ENCODE measurements at regions not wholly inside any gene's neighbourhood (a gene's known extent, or its start where the extent isn't known, plus 50 kb on each side); places are given as distances from the start of the nearest gene placed in this dataset.

- POLR2A ChIA-PET = no interaction called here
- H3K27me3 Mint-ChIP-seq = peaks cover 9% of the 10 kb centered on the region
- no peaks in the 10 kb centered on the region for H3K9me3 Mint-ChIP-seq
- CTCF ChIA-PET = no interaction called here
- no peak for DNase-seq
- H3K27ac Mint-ChIP-seq = no peak overlapping the region
- no peak overlapping the region for H3K4me3 Mint-ChIP-seq
- no peaks in the 10 kb centered on the region for H3K4me1 Mint-ChIP-seq
- no peaks in the 10 kb centered on the region for H3K36me3 Mint-ChIP-seq (ENCODE audit: low read depth)
These were observed 50.0 kb downstream of the PABIR2 start for GRCh38 chrX:134747006-134747405.

DNA sequence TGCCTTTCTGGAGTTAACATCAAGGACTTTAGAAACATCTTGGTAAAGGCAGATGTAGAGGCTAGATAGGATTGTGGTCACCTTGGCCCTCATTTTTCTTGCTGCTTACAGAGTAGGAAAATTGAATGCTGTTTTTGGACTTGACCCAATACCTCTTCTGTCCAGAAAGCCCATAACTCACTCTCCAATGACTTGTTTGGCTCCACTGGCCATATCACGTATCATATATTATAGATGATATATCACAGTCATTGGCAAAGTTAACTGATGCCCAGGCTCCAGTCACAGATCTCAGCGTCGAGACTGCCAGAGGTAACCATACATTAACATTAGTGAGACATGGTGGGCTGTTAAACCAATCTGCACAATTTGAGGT lies 50.6 kb downstream of the PABIR2 start:
- POLR2A ChIA-PET = no interaction called here
- Mint-ChIP-seq H3K36me3 (ENCODE audit: low read depth) (no peaks in the 10 kb centered on the region), H3K4me3 (no peak overlapping the region), H3K9me3 (no peaks in the 10 kb centered on the region), H3K27ac (no peak overlapping the region), H3K27me3 (peaks cover 6% of the 10 kb centered on the region), H3K4me1 (no peaks in the 10 kb centered on the region)
- CTCF ChIA-PET = no interaction called here
- no peak for DNase-seq

DNA sequence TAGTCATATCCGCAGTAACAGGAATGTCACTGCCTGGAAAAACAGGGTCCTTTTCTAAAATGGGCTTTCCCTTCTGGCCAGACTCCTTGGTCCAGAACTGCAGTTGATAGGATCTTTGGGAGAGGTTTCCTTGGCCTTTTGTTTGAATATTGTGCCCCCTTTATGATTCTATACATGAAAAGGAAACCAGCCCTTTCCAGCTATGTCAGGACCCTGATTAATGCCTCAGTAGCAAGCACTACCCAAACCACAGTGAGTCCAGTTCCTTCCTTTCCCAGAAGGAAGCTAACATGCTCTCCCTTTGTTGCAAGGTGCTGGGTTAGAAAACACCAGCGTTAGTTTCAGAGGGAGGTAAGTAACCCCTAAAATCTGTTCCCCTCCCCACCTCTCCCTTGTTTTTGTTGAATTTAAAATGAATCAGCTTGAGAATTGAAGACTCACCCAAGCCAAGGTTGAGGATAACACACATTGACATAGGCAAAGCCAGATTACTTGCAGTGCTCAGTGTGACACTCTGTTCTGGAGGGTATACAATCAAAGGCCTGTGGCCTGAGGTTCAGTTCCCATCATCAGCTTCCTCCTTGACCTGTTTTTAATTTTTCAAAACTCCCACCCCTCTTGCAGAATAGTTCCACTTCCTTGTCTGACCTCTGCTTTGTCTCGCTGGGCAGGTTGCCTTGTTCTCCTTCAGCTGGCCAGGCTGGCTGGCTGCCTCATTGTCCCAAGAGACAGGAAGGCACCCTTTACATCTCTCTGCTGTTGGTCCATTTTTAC lies 51.2 kb downstream of the PABIR2 start:
- POLR2A ChIA-PET = no interaction called here

GRCh38 chrX:134743091-134743490 lies 53.9 kb downstream of the PABIR2 start:
- Mint-ChIP-seq H3K36me3 (ENCODE audit: low read depth) (no peaks in the 10 kb centered on the region), H3K27me3 (no peaks in the 10 kb centered on the region), H3K9me3 (no peaks in the 10 kb centered on the region), H3K27ac (no peak overlapping the region), H3K4me1 (no peaks in the 10 kb centered on the region), H3K4me3 (no peak overlapping the region)
- ChIA-PET POLR2A (no interaction called here), CTCF (interaction anchor here (0.6 kb wide), 1 partner anchor 212 kb away, joined by 3 read pairs; no protein-coding TSS in a partner anchor)
- DNase-seq = no peak

More for the DNA sequence above, 51.2 kb downstream of the PABIR2 start:
- H3K36me3 Mint-ChIP-seq (ENCODE audit: low read depth) = no peaks in the 10 kb centered on the region
- H3K4me1 Mint-ChIP-seq = no peaks in the 10 kb centered on the region
- no peaks in the 10 kb centered on the region for H3K9me3 Mint-ChIP-seq
- CTCF ChIA-PET = interaction anchor here (1.0 kb wide), 1 partner anchor 18 kb away, joined by 3 read pairs; no protein-coding TSS in a partner anchor
- H3K27me3 Mint-ChIP-seq = peaks cover 3% of the 10 kb centered on the region
- no peak overlapping the region for H3K27ac Mint-ChIP-seq
- DNase-seq = no peak
- no peak overlapping the region for H3K4me3 Mint-ChIP-seq

DNA sequence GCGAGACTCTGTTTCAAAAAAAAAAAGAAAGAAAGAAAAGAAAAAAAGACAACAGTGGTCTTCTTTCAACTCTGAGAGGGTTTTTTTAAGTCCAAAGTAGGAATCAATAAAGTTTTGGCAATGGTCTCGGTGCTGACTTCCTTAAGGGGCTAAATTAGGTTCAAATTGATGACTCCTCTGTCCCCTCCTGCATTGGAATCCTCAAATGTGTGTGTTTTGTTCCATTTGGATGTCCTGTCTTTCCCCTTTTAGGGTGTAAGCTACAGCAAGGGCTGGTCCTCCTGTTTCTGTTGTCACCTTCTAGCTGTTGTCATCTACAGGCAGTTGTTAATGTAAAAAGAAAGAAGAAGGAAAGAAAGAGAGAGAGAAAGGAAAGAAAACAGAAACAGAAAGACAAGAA lies 54.4 kb downstream of the PABIR2 start:
- Mint-ChIP-seq H3K36me3 (ENCODE audit: low read depth) (no peaks in the 10 kb centered on the region), H3K27me3 (no peaks in the 10 kb centered on the region), H3K4me1 (no peaks in the 10 kb centered on the region), H3K9me3 (no peaks in the 10 kb centered on the region), H3K4me3 (no peak overlapping the region), H3K27ac (no peak overlapping the region)
- POLR2A ChIA-PET = no interaction called here
- CTCF ChIA-PET = interaction anchor here (0.6 kb wide), 1 partner anchor 212 kb away, joined by 3 read pairs; no protein-coding TSS in a partner anchor
- no peak for DNase-seq

- no peaks in the 10 kb centered on the region for H3K27me3 Mint-ChIP-seq
- no peak overlapping the region for H3K27ac Mint-ChIP-seq
- H3K4me1 Mint-ChIP-seq = no peaks in the 10 kb centered on the region
- no peaks in the 10 kb centered on the region for H3K36me3 Mint-ChIP-seq (ENCODE audit: low read depth)
- POLR2A ChIA-PET = no interaction called here
- CTCF ChIA-PET = no interaction called here
- no peak overlapping the region for H3K4me3 Mint-ChIP-seq
- DNase-seq = no peak
- no peaks in the 10 kb centered on the region for H3K9me3 Mint-ChIP-seq
These were observed 55.3 kb downstream of the PABIR2 start for GRCh38 chrX:134741746-134742145.

GRCh38 chrX:134738986-134739740 lies 57.8 kb downstream of the PABIR2 start:
- POLR2A ChIA-PET = no interaction called here
- Mint-ChIP-seq H3K27ac (no peak overlapping the region), H3K36me3 (ENCODE audit: low read depth) (no peaks in the 10 kb centered on the region), H3K27me3 (no peaks in the 10 kb centered on the region), H3K9me3 (no peaks in the 10 kb centered on the region), H3K4me1 (no peaks in the 10 kb centered on the region), H3K4me3 (no peak overlapping the region)
- DNase-seq = no peak
- CTCF ChIA-PET = interaction anchor here (0.6 kb wide), 1 partner anchor 636 kb away, joined by 3 read pairs; no protein-coding TSS in a partner anchor

DNA sequence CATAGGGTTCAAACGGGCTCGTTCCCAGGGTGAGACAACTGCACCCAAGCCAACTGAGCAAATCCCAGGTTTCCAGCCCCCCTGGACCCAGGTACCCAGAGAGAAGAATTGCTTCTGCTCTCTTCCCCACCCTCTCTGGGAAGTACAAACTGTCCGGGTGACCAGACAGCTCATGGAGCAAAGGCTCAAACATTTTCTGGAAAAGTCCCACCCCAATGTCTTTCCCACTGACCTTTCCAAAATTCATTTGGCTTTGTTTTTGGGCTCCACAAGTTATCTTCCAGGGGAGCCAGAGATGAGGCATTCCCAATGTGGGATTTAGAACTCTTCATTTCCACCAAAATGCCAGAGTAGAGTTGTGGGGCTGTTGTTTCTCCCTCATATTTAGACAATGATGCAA lies 58.6 kb downstream of the PABIR2 start:
- no peak for DNase-seq
- no peaks in the 10 kb centered on the region for H3K4me1 Mint-ChIP-seq
- ChIA-PET POLR2A (no interaction called here), CTCF (interaction anchor here (0.6 kb wide), 1 partner anchor 637 kb away, joined by 3 read pairs; no protein-coding TSS in a partner anchor)
- H3K27ac Mint-ChIP-seq = no peak overlapping the region
- H3K36me3 Mint-ChIP-seq (ENCODE audit: low read depth) = no peaks in the 10 kb centered on the region
- no peaks in the 10 kb centered on the region for H3K9me3 Mint-ChIP-seq
- no peaks in the 10 kb centered on the region for H3K27me3 Mint-ChIP-seq
- H3K4me3 Mint-ChIP-seq = no peak overlapping the region

DNA sequence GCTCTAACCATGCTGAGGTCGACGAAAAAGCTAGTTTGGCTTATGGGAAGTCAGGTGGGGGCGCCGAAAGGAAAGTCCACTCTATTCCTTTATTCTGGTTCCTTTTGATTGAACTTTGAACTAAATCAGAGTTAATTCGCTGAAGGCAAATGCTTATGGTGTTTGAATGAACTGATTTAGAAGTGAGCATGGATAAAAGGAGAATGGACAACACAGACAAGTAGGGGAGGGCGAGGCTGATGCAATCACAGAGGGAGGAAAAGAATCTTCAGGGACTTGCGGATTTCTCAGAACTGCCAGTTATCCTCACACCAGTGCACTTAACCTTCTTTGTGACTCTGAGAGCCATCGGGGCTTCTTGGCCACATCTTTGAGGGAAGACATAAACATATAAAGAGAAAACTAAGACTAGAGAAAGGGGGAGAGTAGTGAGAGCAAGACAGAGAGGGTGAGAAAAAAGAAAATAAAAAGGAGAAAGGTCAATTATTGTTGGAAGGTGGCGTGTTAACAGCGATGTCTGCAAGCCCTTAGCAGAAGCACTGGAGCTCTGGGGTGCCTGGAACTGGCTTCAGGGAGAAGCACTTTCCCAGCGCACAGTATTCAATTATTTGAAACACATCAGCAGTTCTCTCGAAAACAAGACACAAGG lies 59.2 kb downstream of the PABIR2 start:
- no peaks in the 10 kb centered on the region for H3K9me3 Mint-ChIP-seq
- no peak for DNase-seq
- H3K27me3 Mint-ChIP-seq = no peaks in the 10 kb centered on the region
- no peaks in the 10 kb centered on the region for H3K4me1 Mint-ChIP-seq
- ChIA-PET CTCF (no interaction called here), POLR2A (no interaction called here)
- no peak overlapping the region for H3K4me3 Mint-ChIP-seq
- H3K36me3 Mint-ChIP-seq (ENCODE audit: low read depth) = no peaks in the 10 kb centered on the region
- H3K27ac Mint-ChIP-seq = no peak overlapping the region

DNA sequence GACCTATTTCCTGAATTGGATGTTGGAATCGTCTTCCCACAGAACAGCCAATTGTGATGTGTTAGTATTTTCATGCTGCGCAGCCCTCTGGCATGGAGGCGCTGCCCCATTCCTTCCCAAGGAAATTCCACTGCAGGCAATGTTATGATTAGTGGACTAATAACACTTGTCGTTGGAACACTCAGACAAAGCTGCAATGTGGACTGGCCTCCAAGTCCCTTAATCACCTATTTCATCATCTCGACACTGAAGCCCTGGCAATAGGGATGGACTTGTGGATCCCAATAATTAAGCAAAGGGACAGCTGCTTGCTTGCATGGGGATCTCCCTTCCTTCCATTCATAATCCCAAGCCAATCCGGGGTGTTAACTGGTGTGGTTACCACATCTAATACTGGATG lies 59.9 kb downstream of the PABIR2 start:
- H3K9me3 Mint-ChIP-seq = no peaks in the 10 kb centered on the region
- ChIA-PET CTCF (no interaction called here), POLR2A (no interaction called here)
- no peak for DNase-seq
- H3K27ac Mint-ChIP-seq = no peak overlapping the region
- H3K27me3 Mint-ChIP-seq = no peaks in the 10 kb centered on the region
- no peaks in the 10 kb centered on the region for H3K4me1 Mint-ChIP-seq
- no peaks in the 10 kb centered on the region for H3K36me3 Mint-ChIP-seq (ENCODE audit: low read depth)
- H3K4me3 Mint-ChIP-seq = no peak overlapping the region

- Mint-ChIP-seq H3K4me3 (no peak overlapping the region), H3K27ac (no peak overlapping the region), H3K9me3 (no peaks in the 10 kb centered on the region), H3K36me3 (ENCODE audit: low read depth) (no peaks in the 10 kb centered on the region), H3K4me1 (no peaks in the 10 kb centered on the region), H3K27me3 (no peaks in the 10 kb centered on the region)
- DNase-seq = no peak
- CTCF ChIA-PET = no interaction called here
- POLR2A ChIA-PET = no interaction called here
These were observed 60.6 kb downstream of the PABIR2 start for GRCh38 chrX:134736356-134736755.

GRCh38 chrX:134735015-134735414 lies 62.0 kb downstream of the PABIR2 start:
- Mint-ChIP-seq H3K36me3 (ENCODE audit: low read depth) (no peaks in the 10 kb centered on the region), H3K27me3 (no peaks in the 10 kb centered on the region), H3K4me3 (no peak overlapping the region), H3K9me3 (no peaks in the 10 kb centered on the region), H3K27ac (no peak overlapping the region), H3K4me1 (no peaks in the 10 kb centered on the region)
- POLR2A ChIA-PET = no interaction called here
- CTCF ChIA-PET = no interaction called here
- no peak for DNase-seq

- DNase-seq = no peak
- Mint-ChIP-seq H3K27ac (no peak overlapping the region), H3K4me3 (no peak overlapping the region), H3K36me3 (ENCODE audit: low read depth) (no peaks in the 10 kb centered on the region), H3K4me1 (no peaks in the 10 kb centered on the region), H3K27me3 (no peaks in the 10 kb centered on the region), H3K9me3 (no peaks in the 10 kb centered on the region)
- ChIA-PET POLR2A (no interaction called here), CTCF (no interaction called here)
These were observed 62.5 kb downstream of the PABIR2 start for GRCh38 chrX:134734466-134734952.
